Small intestine (tissue), 7 donors: ENCODE measurements at regions not wholly inside any gene's neighbourhood (a gene's known extent, or its start where the extent isn't known, plus 50 kb on each side); places are given as distances from the start of the nearest gene placed in this dataset.

Source experiments
- DNase-seq, 2 donors: peaks; one replicate each; pipeline versions ENCODE4 v3.0.0 to v3.0.0-alpha.2; 2013
- FAIRE-seq: peaks from 2 replicates; lab custom pipeline; 2012; peaks lifted over from hg19 to GRCh38; lab: Jason Lieb, UNC
- H3K27ac ChIP-seq, 3 donors: one replicate each; pipeline ENCODE4 v1.5.1; 2013; ENCODE audit warnings: low read length in 2 of 3, mild to moderate bottlenecking in 2 of 3, control low read depth in 1 of 3, inconsistent platforms in 1 of 3, low read depth in 1 of 3, moderate library complexity in 1 of 3
- H3K27me3 ChIP-seq, 3 donors: one replicate each; pipeline ENCODE4 v1.6.1; 2013; ENCODE audit warnings: low read length in 3 of 3, inconsistent platforms in 1 of 3; ENCODE audit not compliant: control insufficient read depth in 3 of 3, insufficient read depth in 3 of 3
- H3K36me3 ChIP-seq, 3 donors: one replicate each; pipeline ENCODE4 v1.6.1; 2013; ENCODE audit warnings: low read length in 3 of 3, inconsistent platforms in 1 of 3, low read depth in 1 of 3, mild to moderate bottlenecking in 1 of 3, moderate library complexity in 1 of 3; ENCODE audit not compliant: control insufficient read depth in 3 of 3, insufficient read depth in 2 of 3
- H3K4me1 ChIP-seq, 3 donors: one replicate each; pipeline ENCODE4 v1.6.1; 2013; ENCODE audit warnings: low read length in 2 of 3, inconsistent platforms in 1 of 3, low read depth in 1 of 3, mild to moderate bottlenecking in 1 of 3, moderate library complexity in 1 of 3; ENCODE audit not compliant: control insufficient read depth in 3 of 3, insufficient read depth in 2 of 3
- H3K4me3 ChIP-seq, 3 donors: one replicate each; pipeline ENCODE4 v1.5.1; 2013; ENCODE audit warnings: low read length in 3 of 3, control low read depth in 1 of 3, inconsistent platforms in 1 of 3, low read depth in 1 of 3, mild to moderate bottlenecking in 1 of 3, moderate library complexity in 1 of 3
- H3K9me3 ChIP-seq, 2 donors: one replicate each; pipeline ENCODE4 v1.6.1; 2013; ENCODE audit warnings: low read depth in 1 of 2, low read length in 1 of 2; ENCODE audit not compliant: control insufficient read depth in 2 of 2, insufficient read depth in 1 of 2
- WGBS, 3 donors: extraction: QIAGEN DNeasy Blood & Tissue Kit; methylation state at CpG; one replicate each; pipeline ENCODE4 v1.1.7; 2013; 5-methylcytosine and 5-hydroxymethylcytosine counted together
- donor health status: healthy with polysubstance abuse.
- donor health status: control.
- donor health status: control.
- donor health status: Bipolar disorder and iron deficiency.
- donor health status: healthy.

DNA sequence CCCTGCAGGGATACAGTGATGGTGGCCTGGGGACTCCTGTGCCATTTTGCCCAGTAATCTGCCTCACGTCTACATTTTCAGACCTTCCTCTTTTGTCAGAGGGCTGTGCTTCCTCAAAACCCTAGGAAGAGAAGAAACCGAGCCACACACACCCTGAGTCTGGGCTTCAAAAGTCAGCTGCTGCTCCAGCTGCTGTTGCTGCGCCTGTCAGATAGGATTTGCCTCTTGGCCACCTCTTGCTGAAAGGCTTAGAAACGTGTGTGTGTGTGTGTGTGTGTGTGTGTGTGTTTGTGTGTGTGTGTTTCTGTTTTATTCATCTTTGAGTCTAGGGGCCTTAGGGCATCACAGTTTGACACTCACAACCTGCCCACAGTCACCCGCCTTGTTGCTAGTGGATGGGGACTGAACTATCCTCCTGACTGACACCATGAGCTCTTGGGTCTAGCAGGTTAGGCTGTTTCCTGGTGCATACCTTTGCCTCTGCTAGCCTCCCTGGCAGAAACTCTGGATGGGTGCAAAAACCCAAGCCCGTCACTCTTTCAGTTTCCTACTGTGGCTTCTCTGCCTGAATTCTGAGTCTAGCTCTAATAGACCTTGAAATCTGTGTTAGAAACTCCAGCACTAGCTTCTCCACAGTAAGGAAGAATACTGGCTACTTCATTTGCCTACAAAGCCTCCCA, 94.9 kb upstream of the CEP85L start:
- H3K4me3 ChIP-seq, result no peak overlapping the region
- no peaks in the 10 kb centered on the region for H3K4me1 ChIP-seq
- FAIRE-seq (no peak), DNase-seq (no peak)
- H3K27ac ChIP-seq, result no peak overlapping the region
- no peaks in the 10 kb centered on the region for H3K27me3 ChIP-seq
- no peaks in the 10 kb centered on the region for H3K9me3 ChIP-seq
- H3K36me3 ChIP-seq, result no peaks in the 10 kb centered on the region
- 61 to 64% (median 64%) methylated on average over 6 of the region's 6 CpGs for WGBS, 3 donors

DNA sequence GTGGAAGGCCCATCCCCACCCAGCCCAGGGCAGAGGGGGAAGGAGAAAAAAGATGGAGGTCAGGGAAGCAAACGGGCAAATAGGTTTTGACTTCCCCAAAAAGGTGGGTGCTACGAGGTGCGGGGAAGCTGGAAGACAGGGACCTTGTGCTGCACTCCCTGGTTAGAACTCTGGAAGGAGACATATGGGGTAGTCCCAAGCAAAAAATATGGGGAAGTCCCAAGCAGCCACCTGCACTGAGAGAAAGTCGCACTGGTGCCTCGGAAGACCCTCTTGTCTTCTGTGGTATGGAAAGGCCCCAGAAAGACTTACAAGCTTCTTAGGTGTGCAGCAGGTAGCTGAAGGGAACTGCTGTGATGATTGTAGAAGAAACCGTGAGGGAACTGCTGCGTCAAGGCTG, 93.8 kb upstream of the CEP85L start:
- H3K4me1 ChIP-seq, result no peaks in the 10 kb centered on the region
- H3K36me3 ChIP-seq, result no peaks in the 10 kb centered on the region
- no peaks in the 10 kb centered on the region for H3K27me3 ChIP-seq
- DNase-seq (no peak), FAIRE-seq (no peak)
- H3K4me3 ChIP-seq, result no peak overlapping the region
- whole genome bisulfite sequencing, 3 donors, result 85 to 90% (median 90%) methylated on average over 7 of the region's 7 CpGs
- H3K27ac ChIP-seq, result no peak overlapping the region
- H3K9me3 ChIP-seq, result no peaks in the 10 kb centered on the region

GRCh38 chr6:118744261-118744941, 93.0 kb upstream of the CEP85L start:
- DNase-seq (no peak), FAIRE-seq (no peak)
- Histone ChIP-seq H3K9me3 (no peaks in the 10 kb centered on the region), H3K4me1 (no peaks in the 10 kb centered on the region), H3K27ac (no peak overlapping the region), H3K36me3 (no peaks in the 10 kb centered on the region), H3K4me3 (no peak overlapping the region), H3K27me3 (no peaks in the 10 kb centered on the region)
- WGBS, 3 donors, result 83 to 84% (median 84%) methylated on average over 6 of the region's 6 CpGs

- Histone ChIP-seq H3K27ac (no peak overlapping the region), H3K9me3 (no peaks in the 10 kb centered on the region), H3K36me3 (no peaks in the 10 kb centered on the region), H3K4me1 (no peaks in the 10 kb centered on the region), H3K27me3 (no peaks in the 10 kb centered on the region), H3K4me3 (no peak overlapping the region)
- WGBS, 3 donors, result 35 to 60% (median 48%) methylated on average over 1 of the region's 1 CpG
- no peak for DNase-seq
- FAIRE-seq, result no peak
Measured at GRCh38 chr6:118743746-118744145, 92.4 kb upstream of the CEP85L start.

- no peaks in the 10 kb centered on the region for H3K4me1 ChIP-seq
- H3K27ac ChIP-seq, result no peak overlapping the region
- no peak for FAIRE-seq
- 50 to 57% (median 54%) methylated on average over 3 of the region's 3 CpGs for WGBS, 3 donors
- no peak for DNase-seq
- no peaks in the 10 kb centered on the region for H3K36me3 ChIP-seq
- no peaks in the 10 kb centered on the region for H3K9me3 ChIP-seq
- no peak overlapping the region for H3K4me3 ChIP-seq
- H3K27me3 ChIP-seq, result no peaks in the 10 kb centered on the region
Measured at GRCh38 chr6:118740372-118740771, 89.0 kb upstream of the CEP85L start.

DNA sequence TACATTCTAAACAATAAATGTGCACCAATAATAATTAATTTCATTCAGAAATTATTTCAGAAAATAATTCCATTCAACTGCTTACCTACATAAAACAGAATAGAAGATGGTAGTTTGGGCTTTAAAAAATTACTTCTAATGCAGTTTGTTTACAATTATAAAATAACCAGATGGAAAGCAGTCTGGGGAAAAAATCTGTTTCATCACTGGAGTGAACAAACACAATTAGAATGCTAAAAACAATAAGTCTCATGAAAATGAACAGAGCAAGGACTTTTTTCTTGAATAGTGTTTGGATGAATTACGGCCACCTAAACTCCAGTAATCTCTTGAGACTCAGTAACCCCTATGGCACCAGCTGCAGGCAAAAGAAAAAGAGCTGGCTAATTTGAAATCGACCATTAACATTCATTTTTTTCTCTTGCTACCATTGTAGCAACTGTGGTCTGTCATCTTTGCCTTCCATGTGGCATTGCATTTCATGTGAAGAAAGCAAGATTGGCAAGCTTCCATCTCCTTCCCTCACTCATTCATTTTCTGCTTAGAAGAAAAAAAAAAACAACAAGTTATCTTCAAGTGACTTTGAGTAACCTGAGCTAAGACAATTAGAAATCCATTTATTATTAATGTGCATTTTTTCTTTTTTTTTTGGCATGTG, 88.4 kb upstream of the CEP85L start:
- 52 to 79% (median 73%) methylated on average over 2 of the region's 2 CpGs for WGBS, 3 donors
- Histone ChIP-seq H3K4me1 (no peaks in the 10 kb centered on the region), H3K4me3 (no peak overlapping the region), H3K27me3 (no peaks in the 10 kb centered on the region), H3K36me3 (no peaks in the 10 kb centered on the region), H3K9me3 (no peaks in the 10 kb centered on the region), H3K27ac (no peak overlapping the region)
- FAIRE-seq (no peak), DNase-seq (no peak)

DNA sequence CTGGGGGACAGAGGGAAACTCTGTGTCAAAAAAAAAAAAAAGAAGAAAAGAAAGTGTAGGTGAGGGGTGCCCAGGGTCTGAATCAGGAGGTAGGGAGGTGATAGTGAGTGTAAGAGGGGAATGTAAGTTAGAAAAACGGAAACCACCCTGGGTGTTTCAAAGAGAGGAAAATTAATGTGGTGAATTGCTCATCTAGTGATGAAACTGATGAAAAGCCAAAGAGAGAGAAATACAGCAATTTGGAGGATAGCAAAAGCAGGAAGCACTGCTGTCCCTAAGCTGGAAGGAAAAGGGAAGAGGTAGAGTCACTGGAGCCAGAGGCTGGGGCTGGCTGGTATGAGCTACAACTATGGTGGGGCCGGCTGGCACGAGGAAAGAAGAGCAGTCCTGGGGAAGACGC, 85.0 kb upstream of the CEP85L start:
- no peaks in the 10 kb centered on the region for H3K4me1 ChIP-seq
- no peak overlapping the region for H3K27ac ChIP-seq
- DNase-seq, result no peak
- H3K36me3 ChIP-seq, result no peaks in the 10 kb centered on the region
- WGBS, 3 donors, result 85 to 92% (median 89%) methylated on average over 3 to 4 of the region's 4 CpGs
- no peak for FAIRE-seq
- H3K4me3 ChIP-seq, result no peak overlapping the region
- no peaks in the 10 kb centered on the region for H3K27me3 ChIP-seq
- no peaks in the 10 kb centered on the region for H3K9me3 ChIP-seq

GRCh38 chr6:118735320-118735719, 83.9 kb upstream of the CEP85L start:
- H3K27ac ChIP-seq, result no peak overlapping the region
- no peaks in the 10 kb centered on the region for H3K4me1 ChIP-seq
- H3K9me3 ChIP-seq, result no peaks in the 10 kb centered on the region
- no peak for DNase-seq
- H3K36me3 ChIP-seq, result no peaks in the 10 kb centered on the region
- no peak overlapping the region for H3K4me3 ChIP-seq
- no peak for FAIRE-seq
- no peaks in the 10 kb centered on the region for H3K27me3 ChIP-seq
- 22 to 58% (median 35%) methylated on average over 2 of the region's 2 CpGs for WGBS, 3 donors
